Vagina (tissue), 2 donors: ENCODE measurements at regions not wholly inside any gene's neighbourhood (a gene's known extent, or its start where the extent isn't known, plus 50 kb on each side); places are given as distances from the start of the nearest gene placed in this dataset.

ENCODE experiments used
- POLR2A ChIP-seq, 2 donors: fragments of 450-650 bp; IDR thresholded peaks; one replicate each; pipeline ENCODE4 v1.6.1; 2017; ENCODE audit warnings: antibody characterized with exemption in 2 of 2, mild to moderate bottlenecking in 2 of 2, moderate library complexity in 2 of 2
- POLR2AphosphoS5 ChIP-seq, 2 donors: sonication (generic); formaldehyde crosslinking; IDR thresholded peaks; one replicate each; pipeline ENCODE4 v1.9.0; 2017; ENCODE audit warnings: antibody characterized with exemption in 2 of 2, mild to moderate bottlenecking in 2 of 2, low read depth in 1 of 2; ENCODE audit not compliant: insufficient read depth in 1 of 2
- TF ChIP-seq, protein P1 (sequence below), 3 experiments: fragments of 450-650 bp in 2 of 3; fragments of 200-600 bp in 1 of 3; sonication (generic) in 1 of 3; IDR thresholded peaks; one replicate each; pipeline ENCODE4 v1.5.1; 2017 to 2019; ENCODE audit warnings: antibody characterized with exemption in 3 of 3, mild to moderate bottlenecking in 2 of 3, moderate library complexity in 2 of 3

DNA sequence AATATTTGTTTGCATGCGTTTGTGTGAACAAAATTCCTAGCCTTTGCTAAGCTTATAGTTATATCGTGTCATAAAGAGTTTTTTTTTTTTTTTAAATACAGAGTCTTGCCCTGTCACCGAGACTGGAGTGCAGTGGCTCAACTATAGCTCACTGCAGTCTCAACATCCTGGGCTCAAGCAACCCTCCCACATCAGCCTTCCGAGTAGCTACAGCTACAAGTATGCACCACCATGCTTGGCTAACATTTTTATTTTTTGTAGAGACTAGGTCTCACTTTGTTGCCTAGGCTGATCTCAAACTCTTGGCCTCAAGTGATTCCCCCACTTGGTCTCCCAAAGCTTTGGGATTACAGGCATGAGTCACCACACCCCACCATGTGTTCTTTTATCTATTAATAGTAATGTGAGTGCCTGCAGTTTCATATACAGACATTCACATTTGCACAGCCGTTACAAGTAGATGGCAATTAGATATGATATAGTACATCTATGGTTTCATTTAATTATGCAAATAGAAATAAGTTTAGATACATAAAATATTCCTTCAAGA, 848.6 kb downstream of the PDCD6IP start:
- TF ChIP-seq, protein P1, sequence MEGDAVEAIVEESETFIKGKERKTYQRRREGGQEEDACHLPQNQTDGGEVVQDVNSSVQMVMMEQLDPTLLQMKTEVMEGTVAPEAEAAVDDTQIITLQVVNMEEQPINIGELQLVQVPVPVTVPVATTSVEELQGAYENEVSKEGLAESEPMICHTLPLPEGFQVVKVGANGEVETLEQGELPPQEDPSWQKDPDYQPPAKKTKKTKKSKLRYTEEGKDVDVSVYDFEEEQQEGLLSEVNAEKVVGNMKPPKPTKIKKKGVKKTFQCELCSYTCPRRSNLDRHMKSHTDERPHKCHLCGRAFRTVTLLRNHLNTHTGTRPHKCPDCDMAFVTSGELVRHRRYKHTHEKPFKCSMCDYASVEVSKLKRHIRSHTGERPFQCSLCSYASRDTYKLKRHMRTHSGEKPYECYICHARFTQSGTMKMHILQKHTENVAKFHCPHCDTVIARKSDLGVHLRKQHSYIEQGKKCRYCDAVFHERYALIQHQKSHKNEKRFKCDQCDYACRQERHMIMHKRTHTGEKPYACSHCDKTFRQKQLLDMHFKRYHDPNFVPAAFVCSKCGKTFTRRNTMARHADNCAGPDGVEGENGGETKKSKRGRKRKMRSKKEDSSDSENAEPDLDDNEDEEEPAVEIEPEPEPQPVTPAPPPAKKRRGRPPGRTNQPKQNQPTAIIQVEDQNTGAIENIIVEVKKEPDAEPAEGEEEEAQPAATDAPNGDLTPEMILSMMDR (IDR thresholded peaks at IDR 0.05), result no peak
- no peak for TF ChIP-seq POLR2A (IDR thresholded peaks at IDR 0.05)
- TF ChIP-seq POLR2AphosphoS5 (IDR thresholded peaks at IDR 0.05; ENCODE audit: insufficient read depth in 1 of 2, low read depth in 1 of 2), result no peak
